IMR-90 (cell line): ENCODE measurements at regions not wholly inside any gene's neighbourhood (a gene's known extent, or its start where the extent isn't known, plus 50 kb on each side); places are given as distances from the start of the nearest gene placed in this dataset.

Source experiments
- ATAC-seq: fragments of 200-7000 bp; cut with Tn5 transposase; 2 replicates; pipeline ENCODE4 v1.9.1; 2020; ENCODE audit warnings: low read depth, mild to moderate bottlenecking, moderate library complexity
- BruUV-seq: library from RNA; stranded (reverse); fragments of 400-500 nt; replicated peaks from 2 replicates; lab custom pipeline; 2021; lab: Mats Ljungman, UMichigan
- CTCF ChIA-PET: fragments of 300-600 bp; formaldehyde crosslinking; extraction: SDS; loops from one replicate; lab custom pipeline; 2021; ENCODE audit warnings: antibody characterized with exemption; lab: Yijun Ruan, JAX
- POLR2A ChIA-PET: fragments of 300-600 bp; sonication (Branson Sonifier 250); formaldehyde crosslinking; loops from one replicate; lab custom pipeline; 2022; ENCODE audit warnings: antibody characterized with exemption; ENCODE audit not compliant: unreplicated experiment; lab: Charles Lee
- DNase-seq: peaks from one replicate; pipeline ENCODE4 v3.0.0; 2013
- H2AFZ ChIP-seq: replicated peaks from 2 replicates; pipeline ENCODE3; 2013; ENCODE audit warnings: low read length, mild to moderate bottlenecking; ENCODE audit not compliant: poor library complexity
- H2AK5ac ChIP-seq: 2 replicates; pipeline ENCODE4 v1.6.1; 2013; ENCODE audit warnings: low read depth, low read length, inconsistent platforms
- H2AK9ac ChIP-seq: replicated peaks from 2 replicates; pipeline ENCODE3; 2013; ENCODE audit warnings: mild to moderate bottlenecking, low read depth, low read length, moderate library complexity; ENCODE audit not compliant: poor library complexity
- H2BK120ac ChIP-seq: 2 replicates; pipeline ENCODE4 v1.6.1; 2013; ENCODE audit warnings: low read depth, low read length, inconsistent platforms
- H2BK15ac ChIP-seq: 3 replicates; pipeline ENCODE4 v1.6.1; 2013; ENCODE audit warnings: low read depth, low read length, inconsistent platforms
- H2BK20ac ChIP-seq: 2 replicates; pipeline ENCODE4 v1.6.1; 2013; ENCODE audit warnings: low read depth, mild to moderate bottlenecking, inconsistent platforms, low read length, moderate library complexity
- H2BK5ac ChIP-seq: 2 replicates; pipeline ENCODE4 v1.6.1; 2013; ENCODE audit warnings: mild to moderate bottlenecking, low read depth, low read length, inconsistent platforms; ENCODE audit not compliant: poor library complexity, severe bottlenecking
- H3K14ac ChIP-seq: replicated peaks from 2 replicates; pipeline ENCODE4 v1.6.1; 2013; ENCODE audit warnings: low read depth, low read length, inconsistent platforms
- H3K18ac ChIP-seq: 2 replicates; pipeline ENCODE4 v1.6.1; 2013; ENCODE audit warnings: low read depth, low read length, control low read depth
- H3K23ac ChIP-seq: 2 replicates; pipeline ENCODE4 v1.6.1; 2013; ENCODE audit warnings: low read depth, low read length, inconsistent platforms
- H3K27ac ChIP-seq: 2 replicates; pipeline ENCODE4 v1.5.1; 2013; ENCODE audit warnings: mild to moderate bottlenecking, control low read depth, low read length; ENCODE audit not compliant: insufficient read depth
- H3K27me3 ChIP-seq: 2 replicates; pipeline ENCODE4 v1.6.1; 2013; ENCODE audit warnings: low read length; ENCODE audit not compliant: control insufficient read depth, insufficient read depth
- H3K36me3 ChIP-seq: 2 replicates; pipeline ENCODE4 v1.6.1; 2013; ENCODE audit warnings: low read length, mixed read lengths; ENCODE audit not compliant: control insufficient read depth, insufficient read depth
- H3K4ac ChIP-seq: 2 replicates; pipeline ENCODE4 v1.6.1; 2013; ENCODE audit warnings: low read depth, low read length, inconsistent platforms
- H3K4me1 ChIP-seq: 2 replicates; pipeline ENCODE4 v1.6.1; 2013; ENCODE audit warnings: low read length, mixed read lengths; ENCODE audit not compliant: control insufficient read depth, insufficient read depth
- H3K4me2 ChIP-seq: 2 replicates; pipeline ENCODE4 v1.6.1; 2013; ENCODE audit warnings: low read depth, mild to moderate bottlenecking, control low read depth, low read length, moderate library complexity
- H3K4me3 ChIP-seq: 2 replicates; pipeline ENCODE4 v1.5.1; 2013; ENCODE audit warnings: low read depth, mild to moderate bottlenecking, control low read depth, low read length, moderate library complexity; ENCODE audit not compliant: insufficient read depth
- H3K56ac ChIP-seq: 2 replicates; pipeline ENCODE4 v1.6.1; 2013; ENCODE audit warnings: low read length, inconsistent platforms; ENCODE audit not compliant: insufficient read depth; ENCODE audit errors: extremely low read depth
- H3K79me1 ChIP-seq, 2 experiments: 2 replicates each; pipeline ENCODE4 v1.6.1; 2013; ENCODE audit warnings: low read length in 2 of 2, inconsistent platforms in 1 of 2, low read depth in 1 of 2
- H3K9ac ChIP-seq: 2 replicates; pipeline ENCODE4 v1.6.1; 2013; ENCODE audit warnings: low read depth, low read length, control low read depth
- H3K9me1 ChIP-seq: 2 replicates; pipeline ENCODE4 v1.6.1; 2013; ENCODE audit warnings: low read length, inconsistent platforms; ENCODE audit not compliant: insufficient read depth
- H3K9me3 ChIP-seq: 2 replicates; pipeline ENCODE4 v1.6.1; 2013; ENCODE audit warnings: low read length; ENCODE audit not compliant: control insufficient read depth, insufficient read depth
- H4K20me1 ChIP-seq: 2 replicates; pipeline ENCODE4 v1.6.1; 2013; ENCODE audit warnings: low read length, inconsistent platforms; ENCODE audit not compliant: insufficient read depth
- H4K5ac ChIP-seq: 2 replicates; pipeline ENCODE4 v1.6.1; 2013; ENCODE audit warnings: mild to moderate bottlenecking, low read depth, low read length, control low read depth
- H4K8ac ChIP-seq, 2 experiments: 2 replicates each; pipeline ENCODE4 v1.6.1; 2013; ENCODE audit warnings: low read depth in 2 of 2, low read length in 2 of 2, control low read depth in 1 of 2, inconsistent platforms in 1 of 2
- H4K91ac ChIP-seq: 2 replicates; pipeline ENCODE4 v1.6.1; 2013; ENCODE audit warnings: low read depth, low read length, inconsistent platforms; ENCODE audit not compliant: insufficient read depth
- BHLHE40 ChIP-seq: fragments of 150-350 bp; IDR thresholded peaks from 2 replicates; pipeline ENCODE4 v1.6.1; 2016; ENCODE audit warnings: mild to moderate bottlenecking, low read depth, low read length
- CEBPB ChIP-seq: IDR thresholded peaks from 2 replicates; pipeline ENCODE4 v1.6.1; 2012; ENCODE audit warnings: low read depth, low read length, improper control_type of control experiment
- CHD1 ChIP-seq: IDR thresholded peaks from 2 replicates; pipeline ENCODE4 v1.6.1; 2012; ENCODE audit warnings: low read depth, low read length, improper control_type of control experiment
- CTCF ChIP-seq: conservative IDR thresholded peaks from 2 replicates; pipeline ENCODE4 v1.5.1; 2012; ENCODE audit warnings: mild to moderate bottlenecking, low read depth, low read length, improper control_type of control experiment
- ELK1 ChIP-seq: fragments of 150-350 bp; IDR thresholded peaks from 2 replicates; pipeline ENCODE4 v1.6.1; 2016; ENCODE audit warnings: low read depth, mild to moderate bottlenecking, low read length, moderate library complexity, borderline replicate concordance
- FOS ChIP-seq: fragments of 150-350 bp; IDR thresholded peaks from 2 replicates; pipeline ENCODE4 v1.6.1; 2016; ENCODE audit warnings: low read depth, low read length
- MAFK ChIP-seq: IDR thresholded peaks from 2 replicates; pipeline ENCODE4 v1.6.1; 2012; ENCODE audit warnings: low read depth, low read length, improper control_type of control experiment
- MAZ ChIP-seq: IDR thresholded peaks from 2 replicates; pipeline ENCODE4 v1.6.1; 2012; ENCODE audit warnings: low read depth, mild to moderate bottlenecking, low read length, improper control_type of control experiment, moderate library complexity, borderline replicate concordance
- MXI1 ChIP-seq: IDR thresholded peaks from 2 replicates; pipeline ENCODE4 v1.6.1; 2012; ENCODE audit warnings: low read depth, mild to moderate bottlenecking, low read length, moderate library complexity, borderline replicate concordance
- NFE2L2 ChIP-seq: fragments of 150-350 bp; IDR thresholded peaks from 2 replicates; pipeline ENCODE4 v1.6.1; 2016; ENCODE audit warnings: low read depth, mild to moderate bottlenecking, low read length
- POLR2A ChIP-seq: IDR thresholded peaks from 2 replicates; pipeline ENCODE4 v1.6.1; 2012; ENCODE audit warnings: mild to moderate bottlenecking, low read depth, low read length
- RAD21 ChIP-seq: IDR thresholded peaks from 2 replicates; pipeline ENCODE4 v1.6.1; 2012; ENCODE audit warnings: low read length, improper control_type of control experiment
- RCOR1 ChIP-seq: IDR thresholded peaks from 2 replicates; pipeline ENCODE4 v1.6.1; 2012; ENCODE audit warnings: mild to moderate bottlenecking, low read length, improper control_type of control experiment; ENCODE audit not compliant: insufficient replicate concordance
- RFX5 ChIP-seq: IDR thresholded peaks from 2 replicates; pipeline ENCODE4 v1.8.0; 2012; ENCODE audit warnings: low read depth, mild to moderate bottlenecking, low read length, moderate library complexity
- SMC3 ChIP-seq: fragments of 150-350 bp; IDR thresholded peaks from 2 replicates; pipeline ENCODE4 v1.6.1; 2016; ENCODE audit warnings: low read depth, mild to moderate bottlenecking, antibody characterized with exemption, low read length, moderate library complexity
- USF2 ChIP-seq: fragments of 150-350 bp; IDR thresholded peaks from 2 replicates; pipeline ENCODE4 v1.6.1; 2017; ENCODE audit warnings: mild to moderate bottlenecking, antibody characterized with exemption, low read length, low read depth
- WGBS, 2 experiments: methylation state at CpG; one replicate each; pipeline versions ENCODE4 v1.1.5 to v1.1.7; 2013; ENCODE audit warnings: missing lambda C conversion rate in 2 of 2; ENCODE audit not compliant: insufficient read length in 1 of 2; ENCODE audit errors: extremely low coverage in 2 of 2; 5-methylcytosine and 5-hydroxymethylcytosine counted together
- dilution Hi-C: fragments of 300-500 bp; cut with HindIII; formaldehyde crosslinking; loops from one replicate; pipeline ENCODE4 v1.14.3; 2018; ENCODE audit warnings: low sequenced_read_pairs; ENCODE audit not compliant: unreplicated experiment
- in situ Hi-C: fragments of 300-500 bp; cut with MboI; formaldehyde crosslinking; loops from 3 replicates; pipeline ENCODE4 v1.14.3; 2019; ENCODE audit warnings: low sequenced_read_pairs, inconsistent platforms, mixed read lengths
- intact Hi-C: fragments of 100-400 bp; cut with micrococcal nuclease; formaldehyde crosslinking; loops from 2 replicates; pipeline ENCODE4 v1.10.0; 2022

GRCh38 chr3:106191211-106191610 lies 322.4 kb upstream of the CBLB start:
- in situ Hi-C loops (no loop called here), intact Hi-C loops (no loop called here), dilution Hi-C loops (no loop called here)
- H3K56ac ChIP-seq: no peak overlapping the region
- no CpG with 5 or more reads among the region's 1 CpG for WGBS, 2 experiments
- ChIA-PET POLR2A (no interaction called here), CTCF (no interaction called here)
- H3K14ac ChIP-seq: no peak overlapping the region
- no peak overlapping the region for H4K5ac ChIP-seq
- H3K23ac ChIP-seq: no peak overlapping the region
- TF ChIP-seq CTCF (no peak), SMC3 (no peak), MAFK (no peak), BHLHE40 (no peak), MXI1 (no peak), NFE2L2 (no peak), MAZ (no peak), RFX5 (no peak), RCOR1 (no peak), CEBPB (no peak), POLR2A (no peak), RAD21 (no peak), ELK1 (no peak), FOS (no peak), CHD1 (no peak), USF2 (no peak)
- H2BK20ac ChIP-seq: no peak overlapping the region
- H4K91ac ChIP-seq: no peak overlapping the region
- H3K4ac ChIP-seq: no peak overlapping the region
- no peak overlapping the region for H2AK5ac ChIP-seq
- no TSS peak for BruUV-seq
- DNase-seq: no peak
- H4K8ac ChIP-seq: no peak overlapping the region
- H3K9me3 ChIP-seq: no peaks in the 10 kb centered on the region
- H3K4me2 ChIP-seq: no peak overlapping the region
- H2AK9ac ChIP-seq: no peak overlapping the region
- no peaks in the 10 kb centered on the region for H3K79me1 ChIP-seq
- no peak overlapping the region for H2BK120ac ChIP-seq
- no peaks in the 10 kb centered on the region for H3K36me3 ChIP-seq
- no peaks in the 10 kb centered on the region for H3K9me1 ChIP-seq
- H2BK15ac ChIP-seq: no peak overlapping the region
- no peaks in the 10 kb centered on the region for H4K20me1 ChIP-seq
- H3K27ac ChIP-seq: no peak overlapping the region
- no peak for ATAC-seq
- H3K27me3 ChIP-seq: no peaks in the 10 kb centered on the region
- no peak overlapping the region for H3K18ac ChIP-seq
- no peak overlapping the region for H2BK5ac ChIP-seq
- no peak overlapping the region for H2AFZ ChIP-seq
- H3K4me3 ChIP-seq: no peak overlapping the region
- H3K9ac ChIP-seq: no peak overlapping the region
- no peaks in the 10 kb centered on the region for H3K4me1 ChIP-seq
